ENCODE measurements at regions not wholly inside any gene's neighbourhood (a gene's known extent, or its start where the extent isn't known, plus 50 kb on each side); places are given as distances from the start of the nearest gene placed in this dataset.

DNA sequence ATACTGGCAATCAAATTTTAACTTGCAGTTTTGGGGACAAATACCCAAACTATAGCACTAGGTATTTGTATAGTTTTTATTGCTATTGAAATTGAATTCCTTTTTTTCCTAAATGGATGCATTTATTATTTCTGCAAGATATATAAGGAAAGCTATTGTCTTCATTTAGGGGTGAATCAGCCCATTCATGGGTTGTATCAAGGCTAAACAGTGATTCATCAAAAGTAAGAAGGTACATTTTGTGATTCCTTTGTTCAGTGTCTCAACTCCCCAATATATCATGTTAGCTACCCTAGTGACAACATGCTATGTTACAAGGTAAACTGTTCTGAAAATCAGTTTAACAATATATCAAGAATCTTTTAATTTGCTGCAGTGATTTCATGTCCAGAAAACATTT lies 185.7 kb downstream of the PLK2 start:
- intact Hi-C loops (cut with micrococcal nuclease; ENCODE audit: unreplicated experiment): no loop called here
- H3K27ac Mint-ChIP-seq (ENCODE audit: unreplicated experiment): no peak overlapping the region
- no peaks in the 10 kb centered on the region for H3K9me3 Mint-ChIP-seq (ENCODE audit: low read depth, unreplicated experiment)
- no peak overlapping the region for H3K4me3 Mint-ChIP-seq (ENCODE audit: low read depth, unreplicated experiment)
- H3K36me3 Mint-ChIP-seq (ENCODE audit: insufficient read depth, unreplicated experiment): no peaks in the 10 kb centered on the region
- TF ChIP-seq, protein P1, sequence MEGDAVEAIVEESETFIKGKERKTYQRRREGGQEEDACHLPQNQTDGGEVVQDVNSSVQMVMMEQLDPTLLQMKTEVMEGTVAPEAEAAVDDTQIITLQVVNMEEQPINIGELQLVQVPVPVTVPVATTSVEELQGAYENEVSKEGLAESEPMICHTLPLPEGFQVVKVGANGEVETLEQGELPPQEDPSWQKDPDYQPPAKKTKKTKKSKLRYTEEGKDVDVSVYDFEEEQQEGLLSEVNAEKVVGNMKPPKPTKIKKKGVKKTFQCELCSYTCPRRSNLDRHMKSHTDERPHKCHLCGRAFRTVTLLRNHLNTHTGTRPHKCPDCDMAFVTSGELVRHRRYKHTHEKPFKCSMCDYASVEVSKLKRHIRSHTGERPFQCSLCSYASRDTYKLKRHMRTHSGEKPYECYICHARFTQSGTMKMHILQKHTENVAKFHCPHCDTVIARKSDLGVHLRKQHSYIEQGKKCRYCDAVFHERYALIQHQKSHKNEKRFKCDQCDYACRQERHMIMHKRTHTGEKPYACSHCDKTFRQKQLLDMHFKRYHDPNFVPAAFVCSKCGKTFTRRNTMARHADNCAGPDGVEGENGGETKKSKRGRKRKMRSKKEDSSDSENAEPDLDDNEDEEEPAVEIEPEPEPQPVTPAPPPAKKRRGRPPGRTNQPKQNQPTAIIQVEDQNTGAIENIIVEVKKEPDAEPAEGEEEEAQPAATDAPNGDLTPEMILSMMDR (IDR thresholded peaks at IDR 0.05; ENCODE audit: unreplicated experiment): no peak
- DNase-seq: no peak
- H3K4me1 Mint-ChIP-seq (ENCODE audit: low read depth, unreplicated experiment): peaks cover 7% of the 10 kb centered on the region
- CTCF ChIA-PET: interaction anchor here (0.8 kb wide), 1 partner anchor 345 kb away, joined by 3 read pairs; no protein-coding TSS in a partner anchor
- no peaks in the 10 kb centered on the region for H3K27me3 Mint-ChIP-seq (ENCODE audit: unreplicated experiment)
- BruUV-seq (replicated peaks): no TSS peak

GRCh38 chr5:58273711-58274110 lies 186.2 kb downstream of the PLK2 start:
- no peaks in the 10 kb centered on the region for H3K27me3 Mint-ChIP-seq (ENCODE audit: unreplicated experiment)
- H3K27ac Mint-ChIP-seq (ENCODE audit: unreplicated experiment): no peak overlapping the region
- H3K4me3 Mint-ChIP-seq (ENCODE audit: low read depth, unreplicated experiment): no peak overlapping the region
- peaks cover 7% of the 10 kb centered on the region for H3K4me1 Mint-ChIP-seq (ENCODE audit: low read depth, unreplicated experiment)
- intact Hi-C loops (cut with micrococcal nuclease; ENCODE audit: unreplicated experiment): no loop called here
- H3K36me3 Mint-ChIP-seq (ENCODE audit: insufficient read depth, unreplicated experiment): no peaks in the 10 kb centered on the region
- DNase-seq: no peak
- TF ChIP-seq, protein P1 (IDR thresholded peaks at IDR 0.05; ENCODE audit: unreplicated experiment): no peak
- H3K9me3 Mint-ChIP-seq (ENCODE audit: low read depth, unreplicated experiment): no peaks in the 10 kb centered on the region
- BruUV-seq (replicated peaks): no TSS peak
- CTCF ChIA-PET: no interaction called here

DNA sequence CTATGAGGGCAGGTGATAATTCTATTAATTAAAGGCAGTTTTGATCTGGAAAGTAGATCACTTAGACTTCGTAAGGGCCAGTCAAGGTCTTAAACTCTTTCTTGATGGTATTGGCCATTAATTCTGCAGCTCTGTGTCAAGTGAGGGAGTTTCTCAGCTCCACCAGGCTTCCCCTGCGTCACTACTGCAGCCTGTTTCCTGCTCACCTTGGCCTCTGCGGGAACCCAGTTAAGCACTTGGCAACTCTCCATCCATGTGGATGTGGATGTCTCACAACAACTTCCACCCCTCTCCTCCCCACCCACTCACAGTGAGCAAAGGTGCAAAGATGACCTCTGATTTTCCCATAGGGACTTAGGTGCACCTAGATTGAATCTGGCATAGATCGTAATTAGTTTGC lies 191.6 kb downstream of the PLK2 start:
- TF ChIP-seq, protein P1 (IDR thresholded peaks at IDR 0.05; ENCODE audit: unreplicated experiment): no peak
- DNase-seq: no peak
- no TSS peak for BruUV-seq (replicated peaks)
- Mint-ChIP-seq H3K4me1 (ENCODE audit: low read depth, unreplicated experiment) (no peaks in the 10 kb centered on the region), H3K36me3 (ENCODE audit: insufficient read depth, unreplicated experiment) (no peaks in the 10 kb centered on the region), H3K9me3 (ENCODE audit: low read depth, unreplicated experiment) (no peaks in the 10 kb centered on the region), H3K4me3 (ENCODE audit: low read depth, unreplicated experiment) (no peak overlapping the region), H3K27ac (ENCODE audit: unreplicated experiment) (no peak overlapping the region), H3K27me3 (ENCODE audit: unreplicated experiment) (no peaks in the 10 kb centered on the region)
- intact Hi-C loops (cut with micrococcal nuclease; ENCODE audit: unreplicated experiment): no loop called here
- CTCF ChIA-PET: no interaction called here

DNA sequence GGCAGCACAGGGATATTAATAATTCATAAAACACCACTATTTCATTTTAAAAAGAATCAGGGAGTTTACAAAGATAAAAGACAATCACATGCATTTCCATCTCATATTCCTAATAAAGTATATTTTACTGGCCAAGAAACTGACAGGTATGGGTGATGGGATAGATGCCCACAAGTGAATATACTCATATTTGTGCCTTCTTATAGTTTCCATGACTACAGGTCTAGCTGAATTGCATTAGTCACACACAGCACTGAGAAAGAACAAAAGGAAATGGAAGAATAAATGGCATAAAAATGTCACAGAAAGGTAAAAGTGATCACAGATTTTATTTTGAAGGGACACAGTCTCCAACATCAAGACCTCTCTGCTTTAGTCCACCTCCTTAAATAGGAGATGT lies 193.5 kb downstream of the PLK2 start:
- no peaks in the 10 kb centered on the region for H3K4me1 Mint-ChIP-seq (ENCODE audit: low read depth, unreplicated experiment)
- no TSS peak for BruUV-seq (replicated peaks)
- TF ChIP-seq, protein P1 (IDR thresholded peaks at IDR 0.05; ENCODE audit: unreplicated experiment): no peak
- no peak overlapping the region for H3K27ac Mint-ChIP-seq (ENCODE audit: unreplicated experiment)
- intact Hi-C loops (cut with micrococcal nuclease; ENCODE audit: unreplicated experiment): no loop called here
- H3K4me3 Mint-ChIP-seq (ENCODE audit: low read depth, unreplicated experiment): no peak overlapping the region
- H3K36me3 Mint-ChIP-seq (ENCODE audit: insufficient read depth, unreplicated experiment): no peaks in the 10 kb centered on the region
- CTCF ChIA-PET: no interaction called here
- DNase-seq: no peak
- H3K27me3 Mint-ChIP-seq (ENCODE audit: unreplicated experiment): no peaks in the 10 kb centered on the region
- no peaks in the 10 kb centered on the region for H3K9me3 Mint-ChIP-seq (ENCODE audit: low read depth, unreplicated experiment)
